ENCODE measurements at regions not wholly inside any gene's neighbourhood (a gene's known extent, or its start where the extent isn't known, plus 50 kb on each side); places are given as distances from the start of the nearest gene placed in this dataset.
"Not testable (repeated sequence)": the region's sequence is repeated elsewhere in the genome, so short reads cannot be mapped to it uniquely, and the experiment has no call there.

DNA sequence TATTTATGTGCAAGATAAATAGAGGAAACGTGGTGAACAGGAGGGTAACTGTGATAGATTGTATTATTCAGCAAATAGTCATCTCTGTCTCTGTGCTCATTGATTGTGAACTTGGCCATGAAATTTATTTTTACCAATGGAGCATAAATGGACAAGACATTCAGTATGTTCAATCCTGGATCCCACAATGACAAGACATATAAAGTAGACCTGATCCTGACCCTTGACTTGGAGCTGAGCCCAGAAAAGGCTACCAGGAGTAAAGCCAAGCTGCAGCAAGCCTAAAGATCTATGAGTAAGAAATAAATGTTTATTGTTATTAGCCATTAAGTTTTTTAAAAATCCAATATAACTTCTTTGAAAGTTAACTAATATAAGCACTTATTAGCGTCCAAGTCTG is 531.2 kb downstream of the PIK3C3 start:
- DNase-seq = no peak

DNA sequence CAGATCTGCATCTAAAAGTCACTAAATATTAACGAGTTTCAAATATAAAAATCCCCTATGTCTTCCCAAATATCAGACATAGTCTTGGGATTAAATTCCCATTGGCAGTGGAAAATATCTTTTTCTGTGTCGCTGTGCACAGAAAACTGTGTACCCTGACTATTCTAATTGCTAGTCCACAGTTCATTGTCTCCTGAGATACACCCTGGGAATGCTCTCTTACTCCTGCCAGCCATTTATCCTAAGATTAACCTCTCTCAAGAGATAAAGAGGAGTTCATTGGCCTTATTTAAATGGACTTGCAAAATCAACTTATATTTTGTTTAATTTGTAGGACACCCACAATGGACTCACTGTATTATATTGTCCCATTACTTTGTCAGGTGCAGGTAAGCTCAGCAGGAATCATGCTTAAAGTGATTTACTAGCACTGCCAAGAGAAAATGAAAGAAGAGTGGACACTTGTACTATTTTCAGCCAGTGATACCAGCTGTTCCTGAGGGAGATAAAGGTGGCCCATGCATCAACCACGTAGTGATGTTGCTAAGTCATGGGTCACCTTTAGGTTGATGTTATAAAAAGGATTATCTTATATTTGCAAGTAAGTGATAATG is 553.8 kb downstream of the PIK3C3 start:
- DNase-seq = no peak

DNA sequence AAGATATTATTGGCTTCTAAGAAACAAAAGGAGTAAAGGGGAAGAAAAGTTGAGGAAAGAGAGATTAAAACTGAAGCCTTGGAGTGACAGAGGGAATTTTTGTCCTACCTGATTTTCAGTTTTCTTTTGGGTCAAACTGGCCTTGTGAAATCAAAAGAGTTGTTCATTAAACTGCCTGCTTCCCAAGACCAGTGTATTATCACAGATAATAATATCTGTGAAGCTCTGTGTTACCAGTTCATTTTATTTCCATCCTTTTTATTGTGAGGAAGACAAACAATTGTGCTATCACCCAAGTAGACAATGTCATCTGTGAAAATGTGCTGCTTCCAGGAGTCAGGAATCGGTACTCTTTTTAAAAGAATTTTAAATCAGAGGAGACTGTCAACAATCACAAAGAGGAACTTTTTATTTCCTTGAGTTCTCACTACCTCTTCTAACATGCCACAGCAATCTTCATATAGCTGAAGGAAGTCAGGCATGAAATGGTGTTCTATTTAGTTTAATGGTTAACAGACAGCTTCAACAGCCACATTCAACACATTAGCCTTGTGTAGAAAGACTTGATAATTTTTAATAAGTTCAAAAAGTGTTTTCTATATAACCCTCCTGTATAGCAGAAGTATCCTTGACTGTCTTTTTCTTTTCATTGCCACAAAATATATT is 554.8 kb downstream of the PIK3C3 start:
- no peak for DNase-seq

DNA sequence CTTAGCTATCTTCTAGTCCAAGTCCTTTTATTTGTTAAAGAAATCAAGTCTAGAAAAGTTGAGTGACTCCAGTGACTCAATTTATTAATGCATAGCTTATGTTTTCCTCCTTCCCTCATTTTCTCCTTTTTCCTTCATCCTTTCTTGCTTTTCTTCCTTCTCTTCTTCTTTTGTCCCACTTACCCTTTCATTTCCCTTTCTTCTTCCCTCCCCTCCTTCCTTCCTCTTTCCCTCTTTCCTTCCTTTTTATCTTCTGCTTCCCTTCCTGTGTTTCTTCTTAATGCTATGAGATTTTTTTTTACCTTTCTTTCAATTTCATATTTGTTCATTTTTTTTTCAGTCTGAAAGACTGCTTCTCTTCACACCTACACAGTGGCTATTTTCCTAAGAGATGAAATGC is 555.5 kb downstream of the PIK3C3 start:
- DNase-seq = no peak

DNA sequence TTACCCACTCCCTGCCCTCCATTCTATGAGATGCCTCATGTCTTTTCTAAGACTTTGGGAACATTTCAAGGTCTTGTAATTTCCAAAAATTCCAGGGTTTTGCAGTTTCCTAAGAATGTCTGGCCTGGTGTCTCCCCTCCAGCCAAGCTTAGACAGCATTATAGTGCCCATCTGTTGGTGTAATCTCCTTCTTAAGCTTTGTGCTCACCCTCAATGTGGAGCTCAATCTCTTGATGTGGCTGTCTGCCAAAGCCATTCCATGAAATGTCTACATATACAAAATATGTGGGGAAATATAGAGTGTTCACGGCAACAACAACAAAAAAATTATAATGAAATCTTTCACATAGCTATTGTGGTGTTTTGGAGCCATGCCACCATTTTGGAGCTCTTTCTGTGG is 558.4 kb downstream of the PIK3C3 start:
- no peak for DNase-seq

DNA sequence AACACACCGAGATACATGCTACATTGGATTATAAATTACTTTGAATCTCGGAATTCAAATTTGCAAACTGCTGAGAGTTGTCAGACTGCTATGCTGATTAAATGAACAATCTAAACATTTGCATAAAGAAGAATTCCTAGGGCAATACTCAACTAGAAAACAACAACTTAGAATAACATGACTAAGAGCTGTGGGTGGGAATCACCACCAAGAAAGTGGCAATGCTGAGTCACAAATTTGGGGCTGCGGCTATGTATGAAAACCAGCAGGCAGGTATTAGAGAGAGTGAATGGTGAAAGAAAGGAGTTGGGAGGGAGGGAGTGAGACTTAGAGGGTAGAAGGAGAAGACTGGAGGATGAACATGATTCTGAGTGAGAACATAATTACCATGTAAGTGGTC is 559.5 kb downstream of the PIK3C3 start:
- no peak for DNase-seq

DNA sequence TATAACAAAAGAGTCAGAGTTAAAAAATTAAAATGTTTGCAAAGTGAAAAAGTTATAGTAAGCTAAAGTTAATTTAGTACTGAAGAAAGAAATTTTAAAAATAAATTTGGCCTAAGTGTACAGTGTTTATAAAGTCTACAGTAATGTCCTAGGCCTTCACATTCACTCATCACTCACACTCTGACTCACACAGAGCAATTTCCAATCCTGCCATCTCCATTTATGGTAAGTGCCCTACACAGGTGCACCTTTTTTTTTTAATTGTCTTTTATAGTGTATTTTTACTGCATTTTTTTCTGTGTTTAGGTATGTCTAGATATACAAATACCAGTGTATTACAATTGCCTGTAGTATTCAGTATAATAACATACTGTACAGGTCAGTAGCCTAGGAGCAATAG is 562.9 kb downstream of the PIK3C3 start:
- no peak for DNase-seq

DNA sequence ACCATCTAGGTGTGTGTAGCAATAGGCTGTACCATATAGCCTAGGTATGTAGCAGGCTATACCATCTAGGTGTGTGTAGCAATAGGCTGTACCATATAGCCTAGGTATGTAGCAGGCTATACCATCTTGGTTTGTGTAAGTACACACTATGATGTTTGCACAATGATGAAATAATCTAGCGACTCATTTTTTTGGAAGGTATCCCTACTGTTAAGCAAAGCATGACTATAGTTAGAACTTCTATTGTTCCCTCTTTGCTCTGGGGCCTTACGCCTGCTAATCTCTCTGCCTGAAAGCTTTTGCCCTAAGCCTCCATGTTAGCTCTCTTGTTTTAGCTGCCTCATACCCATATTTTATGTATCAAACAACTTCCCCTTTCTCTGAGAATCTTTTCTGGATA is 563.3 kb downstream of the PIK3C3 start:
- not testable (repeated sequence) for DNase-seq

DNA sequence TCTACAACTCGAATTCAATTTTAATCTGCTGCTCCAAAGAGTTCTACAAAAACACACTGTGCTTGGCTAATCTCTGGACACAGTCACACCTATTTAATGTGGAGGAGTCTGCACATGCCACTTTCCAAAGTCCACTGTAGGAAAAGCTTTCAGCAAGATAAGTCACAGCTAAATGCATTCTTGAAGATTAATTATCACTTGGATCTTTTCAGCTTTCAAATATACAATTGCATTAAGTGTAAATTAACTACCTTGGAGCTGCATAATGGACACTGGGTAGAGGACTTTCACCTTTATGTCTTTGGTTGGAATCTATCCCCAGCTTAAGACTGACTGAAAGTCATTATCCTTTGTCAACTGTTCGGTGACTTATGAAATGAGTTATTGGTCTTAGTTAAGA is 565.1 kb downstream of the PIK3C3 start:
- DNase-seq = no peak

DNA sequence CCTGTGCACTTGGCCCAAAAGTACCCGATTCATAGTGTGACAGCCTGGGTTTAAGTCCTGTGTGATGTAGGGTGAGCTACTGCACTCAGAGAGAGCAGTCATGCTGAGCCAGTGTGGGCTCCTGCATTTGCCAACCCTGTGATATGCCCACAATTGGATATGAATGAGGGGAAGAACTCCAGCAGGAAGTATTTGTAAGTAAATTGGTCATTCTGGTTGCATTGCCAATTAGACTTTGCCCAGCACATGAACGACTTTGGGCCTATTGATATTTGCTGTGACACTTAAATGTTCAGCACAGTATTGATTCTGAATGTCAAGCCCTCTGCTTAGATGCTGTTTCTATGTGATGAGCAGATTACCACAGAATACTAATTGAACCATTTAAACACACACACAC is 570.9 kb downstream of the PIK3C3 start:
- no peak for DNase-seq

DNA sequence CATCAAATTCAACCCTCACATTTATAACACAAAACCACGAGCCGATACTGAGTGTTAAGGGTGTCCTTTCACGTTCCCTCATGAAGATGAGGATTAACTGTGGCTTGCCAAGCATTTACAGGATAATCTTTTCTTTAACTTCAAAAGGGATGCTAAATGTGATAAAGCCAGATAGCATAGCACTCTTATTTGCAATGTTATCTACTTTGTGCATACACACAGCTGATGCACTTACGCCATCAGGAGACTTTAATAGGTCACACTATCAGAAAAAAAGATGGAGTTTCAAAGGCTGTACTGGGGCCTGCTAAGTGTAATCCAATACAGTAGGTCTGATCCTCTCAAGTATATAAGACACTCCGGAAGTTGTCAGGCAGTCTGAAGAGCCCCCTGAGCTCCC is 572.7 kb downstream of the PIK3C3 start:
- peak; percentile 56 for DNase-seq

DNA sequence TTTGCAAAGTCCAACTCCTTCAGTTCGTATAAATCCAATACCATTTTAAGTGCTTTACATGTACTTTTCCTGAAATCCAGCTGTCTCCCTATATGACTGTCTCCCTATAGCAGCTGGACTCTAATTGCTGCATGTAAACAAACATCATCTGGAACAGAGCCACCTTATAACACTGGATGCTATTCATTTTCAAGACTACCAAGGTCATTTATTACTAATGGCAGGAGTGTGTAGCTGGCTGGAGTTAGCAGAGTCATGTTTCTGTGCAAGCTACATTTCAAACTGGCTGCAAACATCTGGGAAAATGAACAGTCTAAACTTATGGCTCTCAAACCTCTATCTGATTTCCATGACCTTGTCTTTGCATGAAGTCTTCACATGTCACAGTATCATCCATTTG is 575.2 kb downstream of the PIK3C3 start:
- DNase-seq = no peak

DNA sequence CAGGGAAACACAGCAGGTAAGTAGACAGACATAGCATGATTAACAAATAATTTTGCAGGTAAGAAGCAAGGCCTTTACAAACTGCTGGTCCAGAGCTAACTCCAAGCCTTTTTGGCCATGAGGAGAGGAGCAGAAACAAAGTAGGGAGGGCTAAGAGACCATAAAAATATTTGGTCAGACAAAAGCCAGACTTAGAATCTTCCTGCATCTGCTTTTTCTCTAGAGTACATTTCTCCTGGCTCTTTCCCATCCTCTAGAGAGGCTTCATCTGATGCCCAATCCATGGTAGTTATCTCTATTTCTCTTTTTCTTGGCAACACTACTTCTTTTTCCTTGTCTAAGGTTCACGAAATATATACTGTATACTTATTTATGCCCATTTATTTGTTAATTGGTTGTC is 577.1 kb downstream of the PIK3C3 start:
- DNase-seq = no peak

DNA sequence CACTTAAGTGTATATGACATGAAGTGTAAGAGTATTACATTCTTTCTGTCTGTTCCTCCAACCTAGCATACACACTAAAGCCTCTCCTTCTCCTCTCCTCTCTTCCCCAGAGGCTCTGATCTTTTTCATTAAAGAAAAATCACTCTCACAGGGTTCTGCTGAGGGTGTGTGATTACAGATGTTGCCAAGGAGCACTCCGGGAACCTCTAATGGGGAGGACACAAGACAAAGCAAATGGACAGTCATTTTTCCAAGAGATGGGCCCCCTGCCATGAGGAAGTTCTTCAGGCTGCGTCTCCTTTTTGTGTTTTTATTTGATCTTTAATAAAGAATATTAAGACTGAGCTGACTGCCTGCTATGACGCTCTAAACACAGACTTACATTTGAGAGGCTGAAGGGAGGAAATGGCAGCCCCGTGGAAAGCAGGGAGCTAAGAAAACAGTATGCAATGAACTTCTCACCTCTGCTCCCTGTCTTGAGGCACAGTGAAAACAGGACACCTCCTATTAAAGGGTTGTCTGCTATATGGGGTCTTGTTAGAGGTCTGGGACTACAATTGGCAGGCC is 578.1 kb downstream of the PIK3C3 start:
- no peak for DNase-seq

DNA sequence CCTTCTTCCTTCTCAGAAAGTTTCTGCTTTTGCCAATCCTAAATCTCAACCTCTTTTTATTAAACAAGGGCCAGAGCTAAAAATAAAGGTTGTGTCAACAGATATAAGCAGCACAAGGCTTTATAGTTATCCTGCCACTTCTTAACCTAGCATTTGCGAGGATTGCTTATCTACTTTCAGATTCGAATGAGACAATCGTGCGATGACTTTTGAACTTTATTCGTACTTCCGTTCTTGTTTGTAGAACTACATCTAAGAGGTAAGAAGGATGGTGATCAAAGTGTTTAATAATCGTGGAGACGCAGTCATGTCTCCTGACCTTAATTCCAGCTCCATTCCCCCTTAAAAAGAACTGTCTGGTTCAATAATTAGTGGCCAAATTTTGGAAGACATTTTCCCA is 578.6 kb downstream of the PIK3C3 start:
- DNase-seq = no peak

DNA sequence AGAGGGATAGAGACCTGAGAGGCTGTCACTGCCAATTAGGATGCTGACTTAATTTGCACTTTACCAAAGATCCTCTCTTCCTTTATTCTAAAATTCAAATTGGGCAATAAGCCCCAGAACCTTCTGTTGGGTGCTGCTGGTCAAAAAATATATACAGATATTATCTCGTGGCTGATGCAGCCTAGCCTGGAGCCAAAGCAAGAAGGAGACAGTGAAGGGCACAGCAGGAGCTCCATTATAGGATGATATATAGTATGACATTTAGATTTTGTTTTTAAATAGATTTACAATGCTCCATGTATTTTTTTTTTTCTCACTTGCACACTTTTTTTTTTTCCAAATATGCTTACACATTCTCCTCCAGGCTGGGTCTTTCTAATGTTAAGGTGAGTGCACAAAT is 579.3 kb downstream of the PIK3C3 start:
- DNase-seq = no peak

DNA sequence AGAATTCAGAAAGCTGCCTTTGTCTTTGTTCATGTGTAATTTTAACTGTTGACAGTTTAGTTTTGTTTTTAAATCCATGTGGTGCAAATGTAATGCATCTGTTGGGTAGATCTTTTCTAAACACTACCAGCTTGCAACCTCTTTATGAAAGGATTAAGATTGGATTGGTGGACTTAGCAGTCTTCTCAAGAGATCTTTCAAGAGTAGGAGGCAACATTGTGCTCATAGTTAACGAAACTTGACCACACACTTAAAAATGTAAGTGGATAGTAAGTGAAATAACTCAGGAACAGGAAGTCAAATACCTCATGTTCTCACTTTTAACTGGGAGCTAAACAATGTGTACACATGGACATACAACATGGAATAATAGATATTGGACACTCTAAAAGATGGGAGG is 579.0 kb downstream of the RIT2 start:
- DNase-seq = no peak

DNA sequence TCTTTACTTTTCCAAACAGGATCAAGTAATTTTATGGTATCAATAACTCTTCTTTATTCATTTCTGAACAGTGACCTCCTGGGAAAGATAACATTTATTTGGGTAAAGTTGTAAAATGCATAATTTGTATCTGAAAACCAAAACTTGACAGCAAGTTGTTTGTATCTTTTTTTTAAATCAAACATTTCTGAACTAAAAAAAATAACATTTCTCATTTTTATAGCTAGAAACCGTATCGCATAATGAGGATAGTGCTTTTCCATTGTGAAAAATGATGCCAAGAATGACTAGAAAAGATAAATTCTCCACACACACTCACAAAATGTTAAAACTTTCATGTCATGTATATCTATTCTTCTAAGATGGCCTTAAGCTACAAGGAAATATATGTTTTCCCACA is 578.2 kb downstream of the RIT2 start:
- no peak for DNase-seq

DNA sequence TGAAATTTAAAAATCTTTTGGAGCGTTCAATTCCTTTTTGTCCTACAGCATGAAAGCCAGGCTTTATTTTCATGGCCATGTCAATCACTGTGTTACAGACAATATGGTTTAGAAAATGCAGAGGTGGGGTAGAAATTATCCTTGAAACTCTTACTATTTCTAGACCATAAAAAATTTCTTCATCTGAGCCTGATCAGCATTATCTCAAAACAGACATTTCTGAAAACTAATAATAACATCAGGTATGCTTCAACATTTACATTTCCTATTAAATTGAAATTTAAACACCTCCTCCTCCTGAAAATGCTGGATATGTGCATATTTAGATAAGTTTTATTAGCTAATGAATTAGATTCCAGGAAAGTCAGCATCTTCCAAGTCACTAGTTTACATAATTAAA is 570.6 kb downstream of the RIT2 start:
- no peak for DNase-seq

DNA sequence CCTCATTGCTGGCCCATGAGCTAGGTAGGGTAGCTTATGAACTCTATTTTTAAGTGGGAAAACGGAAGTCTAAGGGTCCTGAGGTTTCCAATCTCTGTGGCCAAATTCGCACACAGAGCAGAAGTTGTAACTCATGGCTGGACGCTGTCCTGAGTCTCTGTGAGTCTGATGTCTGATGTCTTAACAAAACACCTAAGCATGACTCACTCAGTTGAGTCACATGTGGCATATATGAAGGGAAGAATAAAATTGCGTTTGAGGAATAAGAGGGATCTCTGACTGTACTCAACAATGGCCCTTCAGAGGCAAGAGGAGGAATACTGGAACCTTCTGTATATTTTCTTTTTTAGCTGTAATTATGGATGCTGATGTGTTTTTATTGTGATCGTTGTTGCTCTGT is 569.7 kb downstream of the RIT2 start:
- DNase-seq = no peak

DNA sequence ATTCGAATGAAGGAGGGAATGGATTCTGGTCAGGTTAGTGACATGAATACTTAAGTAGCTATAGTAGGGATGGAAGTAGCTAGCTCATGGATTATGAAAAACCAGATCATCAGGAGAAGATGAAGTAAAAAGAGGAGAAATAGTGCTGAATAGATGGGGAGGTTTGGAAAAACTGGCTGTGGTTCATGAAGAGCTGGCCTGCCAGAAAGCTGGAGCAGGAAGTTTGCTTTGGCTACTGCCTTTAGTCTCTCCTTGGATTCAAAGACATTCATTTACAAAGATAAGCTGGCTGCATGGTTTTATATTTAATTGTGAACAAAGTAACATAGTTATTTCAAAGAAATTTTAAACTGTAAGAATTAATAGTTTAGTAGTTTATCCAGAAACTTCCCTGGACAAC is 567.0 kb downstream of the RIT2 start:
- DNase-seq = no peak

DNA sequence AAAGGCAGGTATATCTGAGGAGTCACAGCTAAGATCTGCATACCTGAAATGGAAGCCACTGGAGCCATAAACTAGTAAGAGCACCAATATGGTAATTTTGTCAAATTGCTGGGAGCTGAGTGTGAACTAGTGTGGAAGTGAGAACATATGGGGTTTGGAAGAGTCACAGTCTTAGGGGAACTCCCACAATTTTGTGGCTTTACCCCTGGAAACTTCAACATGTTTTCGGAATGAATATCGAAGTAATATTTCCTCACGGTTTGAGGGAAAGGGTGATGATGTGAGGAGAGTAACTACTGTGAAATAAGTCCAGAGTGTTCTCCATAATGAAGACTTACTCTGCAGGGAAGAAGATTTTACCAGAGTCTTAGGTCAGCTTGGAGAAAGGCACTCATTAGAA is 565.9 kb downstream of the RIT2 start:
- no peak for DNase-seq

DNA sequence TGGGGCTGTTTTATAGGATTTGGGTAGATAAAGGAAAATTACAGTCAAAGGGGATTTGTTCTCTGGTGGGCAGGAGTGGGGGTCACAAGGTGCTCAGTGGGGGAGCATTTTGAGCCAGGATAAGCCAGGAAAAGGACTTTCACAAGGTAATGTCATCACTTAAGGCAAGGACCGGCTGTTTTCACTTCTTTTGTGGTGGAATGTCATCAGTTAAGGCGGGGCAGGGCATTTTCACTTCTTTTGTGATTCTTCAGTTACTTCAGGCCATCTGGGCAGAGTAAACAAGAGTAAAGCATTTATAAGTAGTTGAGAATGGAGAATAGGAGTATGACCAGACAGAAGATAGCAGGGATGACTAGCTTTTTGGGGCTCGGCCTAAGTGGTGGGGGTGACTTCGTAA is 562.9 kb downstream of the RIT2 start:
- DNase-seq = not testable (repeated sequence)

DNA sequence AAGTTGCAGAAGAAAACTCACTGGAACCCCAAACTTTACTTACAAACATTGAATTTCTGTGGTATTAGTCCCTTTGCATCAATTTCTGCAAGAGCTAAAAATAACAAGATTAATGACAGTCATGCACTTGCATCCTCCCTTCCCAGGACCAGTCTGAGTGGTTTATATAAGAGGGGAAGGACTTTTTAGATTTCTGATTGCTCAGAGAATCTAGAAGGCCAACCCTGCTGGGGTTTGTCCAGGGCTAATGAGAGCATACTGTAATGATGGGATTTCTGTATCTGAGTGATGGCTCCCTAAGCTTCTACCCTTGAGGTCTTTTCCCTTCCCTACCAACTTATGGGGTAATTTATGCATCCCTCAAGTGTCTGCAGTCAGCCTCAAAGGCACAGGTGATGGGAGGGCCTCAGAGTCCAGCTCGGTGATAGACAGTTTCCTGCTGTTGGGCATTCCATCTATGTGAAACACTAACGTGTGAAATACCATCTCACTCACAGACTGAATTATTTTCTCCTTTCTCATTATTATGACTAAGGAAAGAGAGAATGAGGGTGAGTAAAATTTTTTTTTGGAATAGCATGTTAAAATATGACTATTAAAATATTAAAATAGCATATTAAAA is 556.3 kb downstream of the RIT2 start:
- DNase-seq = no peak

DNA sequence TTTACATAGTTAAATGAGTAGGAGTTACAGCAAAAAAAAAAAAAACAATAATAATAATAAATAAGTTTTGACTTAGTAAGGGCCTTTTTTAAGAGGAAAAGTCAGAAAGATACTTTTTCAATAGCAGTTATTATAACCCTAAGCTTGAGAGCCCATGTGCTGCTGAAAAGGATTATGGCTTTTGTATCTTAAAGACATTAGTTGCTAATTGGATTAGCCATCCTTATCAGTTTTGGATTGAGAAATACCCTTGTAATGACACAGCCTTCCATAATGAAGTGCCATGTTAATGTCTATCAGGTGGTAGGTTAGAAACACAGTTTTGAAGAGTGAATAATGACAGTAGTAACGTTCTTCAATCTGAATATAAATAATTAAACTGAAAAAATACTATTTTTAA is 554.0 kb downstream of the RIT2 start:
- no peak for DNase-seq
